ENCODE measurements at regions not wholly inside any gene's neighbourhood (a gene's known extent, or its start where the extent isn't known, plus 50 kb on each side); places are given as distances from the start of the nearest gene placed in this dataset.

GRCh38 chr3:34237946-34238345 lies 439.5 kb downstream of the PDCD6IP start:
- DNase-seq (ENCODE audit: low read depth): no peak

- DNase-seq (ENCODE audit: low read depth): no peak
These were observed 440.0 kb downstream of the PDCD6IP start for GRCh38 chr3:34238407-34238806.

GRCh38 chr3:34239287-34239686 lies 440.9 kb downstream of the PDCD6IP start:
- DNase-seq (ENCODE audit: low read depth): no peak

GRCh38 chr3:34239875-34240274 lies 441.4 kb downstream of the PDCD6IP start:
- DNase-seq (ENCODE audit: low read depth): no peak

- no peak for DNase-seq (ENCODE audit: low read depth)
These were observed 449.0 kb downstream of the PDCD6IP start for GRCh38 chr3:34247401-34247800.

GRCh38 chr3:34248352-34248751 lies 449.9 kb downstream of the PDCD6IP start:
- no peak for DNase-seq (ENCODE audit: low read depth)

- no peak for DNase-seq (ENCODE audit: low read depth)
These were observed 455.9 kb downstream of the PDCD6IP start for GRCh38 chr3:34254285-34254684.

GRCh38 chr3:34256021-34256420 lies 457.6 kb downstream of the PDCD6IP start:
- DNase-seq (ENCODE audit: low read depth): no peak

- DNase-seq (ENCODE audit: low read depth): no peak
These were observed 458.4 kb downstream of the PDCD6IP start for GRCh38 chr3:34256791-34257190.

- no peak for DNase-seq (ENCODE audit: low read depth)
These were observed 460.0 kb downstream of the PDCD6IP start for GRCh38 chr3:34258271-34258998.

GRCh38 chr3:34260271-34261000 lies 462.0 kb downstream of the PDCD6IP start:
- DNase-seq (ENCODE audit: low read depth): peak; percentile 7

- DNase-seq (ENCODE audit: low read depth): no peak
These were observed 462.6 kb downstream of the PDCD6IP start for GRCh38 chr3:34261001-34261385.

- no peak for DNase-seq (ENCODE audit: low read depth)
These were observed 464.7 kb downstream of the PDCD6IP start for GRCh38 chr3:34263101-34263621.

- no peak for DNase-seq (ENCODE audit: low read depth)
These were observed 466.1 kb downstream of the PDCD6IP start for GRCh38 chr3:34264337-34265041.

GRCh38 chr3:34267088-34267487 lies 468.7 kb downstream of the PDCD6IP start:
- DNase-seq (ENCODE audit: low read depth): no peak

GRCh38 chr3:34268032-34268709 lies 469.7 kb downstream of the PDCD6IP start:
- DNase-seq (ENCODE audit: low read depth): no peak

GRCh38 chr3:34275811-34276210 lies 477.4 kb downstream of the PDCD6IP start:
- DNase-seq (ENCODE audit: low read depth): no peak

- DNase-seq (ENCODE audit: low read depth): no peak
These were observed 477.9 kb downstream of the PDCD6IP start for GRCh38 chr3:34276342-34276741.

GRCh38 chr3:34277110-34277509 lies 478.7 kb downstream of the PDCD6IP start:
- DNase-seq (ENCODE audit: low read depth): no peak

- peak; percentile 9 for DNase-seq (ENCODE audit: low read depth)
These were observed 481.5 kb downstream of the PDCD6IP start for GRCh38 chr3:34279901-34280300.

- no peak for DNase-seq (ENCODE audit: low read depth)
These were observed 485.3 kb downstream of the PDCD6IP start for GRCh38 chr3:34283751-34284150.

Data from HT1080 (cell line).